GM19035 (cell line): ENCODE measurements at regions not wholly inside any gene's neighbourhood (a gene's known extent, or its start where the extent isn't known, plus 50 kb on each side); places are given as distances from the start of the nearest gene placed in this dataset.
"Not testable (repeated sequence)": the region's sequence is repeated elsewhere in the genome, so short reads cannot be mapped to it uniquely, and the experiment has no call there.

Source experiments
- ATAC-seq: cut with Tn5 transposase; IDR thresholded peaks from one replicate; pipeline ENCODE4 v1.9.1; 2021; ENCODE audit not compliant: unreplicated experiment

- no peak for ATAC-seq
These were observed 1206.3 kb downstream of the OTOL1 start for GRCh38 chr3:162702768-162703385.

DNA sequence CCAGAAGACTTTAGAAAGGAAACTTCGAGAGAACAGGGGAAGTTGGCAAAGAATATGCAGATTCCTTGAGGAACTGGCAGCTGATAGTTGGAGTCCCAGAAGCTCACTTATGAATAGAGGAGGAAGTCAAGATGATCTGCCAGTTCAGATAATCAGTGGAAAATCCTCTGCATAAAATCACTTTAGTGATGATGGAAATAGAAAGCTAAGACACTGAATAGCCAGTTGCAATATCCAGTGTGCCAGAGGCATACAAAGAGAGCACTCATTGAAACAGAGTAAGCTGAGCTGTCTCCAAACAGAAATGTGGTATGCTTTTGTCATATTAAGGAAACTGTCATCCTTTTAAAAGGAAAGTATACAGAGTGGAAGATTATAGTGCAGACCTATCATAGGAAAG is 1207.6 kb downstream of the OTOL1 start:
- no peak for ATAC-seq

DNA sequence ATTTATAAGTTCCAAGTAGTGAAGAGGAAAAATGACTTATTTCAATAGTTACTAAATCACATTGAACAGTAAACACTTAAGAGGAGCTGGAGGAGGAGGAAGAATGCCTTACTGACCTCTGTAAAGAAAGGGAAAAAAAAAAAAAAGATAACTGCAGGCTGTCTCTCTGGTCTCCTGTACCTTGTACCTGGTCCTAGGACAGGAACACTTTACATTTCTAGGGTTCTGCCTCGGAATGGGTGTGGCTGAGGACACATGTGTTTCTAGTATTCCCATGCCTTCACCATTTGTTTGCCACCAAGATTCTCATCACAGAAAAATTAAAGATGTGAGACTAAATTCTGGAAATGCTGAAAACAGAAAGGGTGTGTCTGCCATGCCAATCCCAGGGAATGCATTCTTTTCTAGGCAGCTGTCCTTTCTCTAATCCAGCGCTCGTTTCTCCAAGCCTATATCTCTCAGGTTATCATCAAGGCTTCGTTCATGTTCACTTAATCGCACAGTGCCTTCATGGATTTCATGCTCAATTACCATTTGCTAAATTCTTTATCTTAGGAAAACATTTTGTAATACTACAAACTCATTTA is 1208.3 kb downstream of the OTOL1 start:
- no peak for ATAC-seq

GRCh38 chr3:162708394-162708793 is 1211.8 kb downstream of the OTOL1 start:
- not testable (repeated sequence) for ATAC-seq

GRCh38 chr3:162708942-162709706 is 1212.5 kb downstream of the OTOL1 start:
- ATAC-seq = not testable (repeated sequence)

DNA sequence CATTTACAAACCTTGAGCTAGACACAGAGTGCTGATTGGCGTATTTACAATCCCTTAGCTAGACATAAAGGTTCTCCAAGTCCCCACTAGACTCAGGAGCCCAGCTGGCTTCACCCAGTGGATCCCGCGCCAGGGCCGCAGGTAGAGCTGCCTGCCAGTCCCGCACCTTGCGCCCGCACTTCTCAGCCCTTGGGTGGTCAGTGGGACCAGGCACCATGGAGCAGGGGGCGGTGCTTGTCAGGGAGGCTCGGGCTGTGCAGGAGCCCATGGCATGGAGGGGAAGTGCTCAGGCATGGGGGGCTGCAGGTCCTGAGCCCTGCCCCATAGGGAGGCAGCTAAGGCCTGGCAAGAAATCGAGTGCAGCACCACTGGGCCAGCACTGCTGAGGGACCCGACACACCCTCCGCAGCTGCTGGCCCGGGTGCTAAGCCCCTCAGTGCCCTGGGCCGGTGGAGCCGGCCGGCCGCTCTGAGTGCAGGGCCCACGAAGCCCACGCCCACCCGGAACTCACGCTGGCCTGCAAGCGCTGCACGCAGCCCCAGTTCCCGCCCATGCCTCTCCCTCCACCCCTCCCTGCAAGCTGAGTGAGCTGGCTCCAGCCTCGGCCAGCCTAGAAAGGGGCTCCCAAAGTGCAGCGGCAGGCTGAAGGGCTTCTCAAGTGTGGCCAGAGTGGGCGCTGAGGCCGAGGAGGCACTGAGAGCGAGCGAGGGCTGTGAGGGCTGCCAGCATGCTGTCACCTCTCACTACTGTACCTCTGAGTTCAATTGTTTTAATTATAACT is 1213.9 kb downstream of the OTOL1 start:
- ATAC-seq = no peak

DNA sequence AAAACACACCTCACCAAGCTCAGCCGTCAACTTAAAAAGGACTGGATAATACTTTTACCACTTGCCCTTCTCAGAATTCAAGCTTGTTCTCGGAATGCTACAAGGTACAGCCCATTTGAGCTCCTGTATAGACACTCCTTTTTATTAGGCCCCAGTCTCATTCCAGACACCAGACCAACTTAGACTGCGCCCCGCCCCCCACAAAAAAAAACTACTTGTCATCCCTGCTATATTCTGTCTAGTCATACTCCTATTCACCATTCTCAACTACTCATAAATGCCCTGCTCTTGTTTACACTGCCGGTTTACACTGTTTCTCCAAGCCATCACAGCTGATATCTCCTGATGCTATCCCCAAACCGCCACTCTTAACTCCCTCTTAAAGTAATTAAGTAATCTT is 1220.5 kb downstream of the OTOL1 start:
- ATAC-seq = not testable (repeated sequence)

DNA sequence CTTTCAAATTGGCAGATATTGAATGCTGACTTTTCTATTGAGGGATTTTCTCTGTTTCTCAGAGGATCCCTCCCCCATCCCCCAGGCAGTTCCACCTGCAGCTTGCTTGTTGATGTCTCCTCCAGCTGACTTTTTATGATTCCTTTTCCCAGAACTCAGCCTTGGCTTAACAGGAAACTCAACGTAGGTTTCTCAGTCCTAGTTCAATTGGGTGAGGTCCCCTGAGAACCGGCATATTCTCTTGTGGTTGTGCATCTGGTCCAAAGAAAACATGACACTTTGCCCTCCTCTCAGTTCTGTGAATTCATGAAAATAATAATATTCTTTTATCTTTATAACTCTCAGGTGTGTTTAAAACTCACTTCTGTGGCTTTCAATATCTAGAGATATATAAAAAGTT is 1222.1 kb downstream of the OTOL1 start:
- no peak for ATAC-seq

- ATAC-seq = no peak
These were observed 1223.2 kb downstream of the OTOL1 start for GRCh38 chr3:162719684-162720341.

- no peak for ATAC-seq
These were observed 1225.1 kb downstream of the OTOL1 start for GRCh38 chr3:162721736-162722135.

- no peak for ATAC-seq
These were observed 1225.7 kb downstream of the OTOL1 start for GRCh38 chr3:162722337-162722736.

DNA sequence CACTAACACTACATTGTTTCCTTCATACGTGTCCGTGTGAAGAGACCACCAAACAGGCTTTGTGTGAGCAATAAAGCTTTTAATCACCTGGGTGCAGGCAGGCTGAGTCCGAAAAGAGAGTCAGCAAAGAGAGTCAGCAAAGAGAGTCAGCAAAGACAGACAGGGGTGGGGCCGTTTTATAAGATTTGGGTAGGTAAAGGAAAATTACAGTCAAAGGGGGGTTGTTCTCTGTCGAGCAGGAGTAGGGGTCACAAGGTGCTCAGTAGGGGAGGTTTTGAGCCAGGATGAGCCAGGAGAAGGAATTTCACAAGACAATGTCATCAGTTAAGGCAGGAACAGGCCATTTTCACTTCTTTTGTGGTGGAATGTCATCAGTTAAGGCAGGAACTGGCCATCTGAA is 1226.2 kb downstream of the OTOL1 start:
- ATAC-seq = not testable (repeated sequence)

- ATAC-seq = no peak
These were observed 1233.1 kb downstream of the OTOL1 start for GRCh38 chr3:162729686-162730085.

DNA sequence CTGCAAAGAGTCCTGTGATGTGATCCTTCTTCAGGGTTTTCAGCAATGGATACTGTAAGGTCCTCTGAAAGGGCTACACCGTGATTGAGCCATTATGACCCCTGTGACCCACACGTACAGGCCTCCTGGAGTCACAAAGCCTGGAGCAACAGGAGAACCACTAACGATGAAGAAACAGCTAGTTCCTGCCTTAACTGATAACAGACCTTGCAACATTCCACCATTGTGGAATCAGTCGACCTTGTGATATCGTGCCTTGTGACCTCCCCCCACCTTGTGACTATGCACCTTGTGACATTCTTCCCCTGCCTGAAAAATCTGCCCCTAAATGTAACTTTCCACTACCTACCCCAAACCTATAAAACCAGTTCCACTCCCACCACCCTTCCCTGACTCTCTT is 1235.4 kb downstream of the OTOL1 start:
- not testable (repeated sequence) for ATAC-seq

GRCh38 chr3:162738784-162739183 is 1242.2 kb downstream of the OTOL1 start:
- ATAC-seq = no peak

DNA sequence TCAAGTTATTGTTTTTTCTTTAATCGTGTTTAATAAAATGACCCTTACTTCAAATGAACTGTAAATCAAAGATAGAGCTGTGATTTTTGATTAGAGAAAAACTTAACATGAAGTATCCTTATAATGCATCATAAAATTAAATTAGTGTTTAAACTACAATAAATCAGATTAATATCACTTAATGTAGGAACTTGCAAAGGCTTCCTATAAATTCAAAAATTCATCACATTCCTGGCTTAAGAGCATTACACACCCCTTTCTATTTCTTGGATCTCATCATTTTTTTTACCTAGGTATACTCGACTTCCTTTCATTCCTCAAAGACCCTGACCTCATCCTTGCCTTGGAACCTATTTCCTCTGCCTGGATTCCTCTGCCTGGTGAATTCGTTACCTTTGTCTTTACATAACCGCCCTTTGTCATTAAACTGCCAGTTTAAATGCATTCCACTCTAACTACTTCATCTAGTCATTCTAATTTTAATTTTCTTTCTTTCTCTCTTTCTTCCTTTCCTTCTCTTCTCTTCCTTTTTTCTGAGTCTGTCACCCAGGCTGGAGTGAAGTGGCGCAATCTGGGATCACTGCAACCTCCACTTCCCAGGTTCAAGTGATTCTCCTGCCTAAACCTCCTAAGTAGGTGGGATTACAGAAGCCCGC is 1244.5 kb downstream of the OTOL1 start:
- no peak for ATAC-seq

- no peak for ATAC-seq
These were observed 1245.6 kb downstream of the OTOL1 start for GRCh38 chr3:162742159-162742717.

DNA sequence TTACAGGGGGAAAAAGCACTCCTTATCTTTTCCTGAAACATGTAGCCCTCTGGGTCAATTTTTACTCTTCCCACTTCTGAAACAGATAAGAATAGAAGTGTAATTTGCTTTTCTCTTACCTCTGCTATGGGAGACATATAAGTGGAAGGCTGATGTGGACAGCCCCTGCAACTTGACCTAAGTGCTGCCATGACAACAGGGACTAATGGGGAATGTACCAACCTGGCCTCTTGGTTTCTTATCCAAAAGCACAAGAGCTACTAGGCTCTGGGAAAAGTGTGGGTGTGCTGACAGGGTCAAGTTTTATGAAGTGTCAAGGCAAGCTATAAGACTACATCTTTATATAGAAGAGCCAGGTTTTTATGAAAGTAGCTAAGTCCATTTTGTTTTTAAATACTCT is 1246.5 kb downstream of the OTOL1 start:
- no peak for ATAC-seq

DNA sequence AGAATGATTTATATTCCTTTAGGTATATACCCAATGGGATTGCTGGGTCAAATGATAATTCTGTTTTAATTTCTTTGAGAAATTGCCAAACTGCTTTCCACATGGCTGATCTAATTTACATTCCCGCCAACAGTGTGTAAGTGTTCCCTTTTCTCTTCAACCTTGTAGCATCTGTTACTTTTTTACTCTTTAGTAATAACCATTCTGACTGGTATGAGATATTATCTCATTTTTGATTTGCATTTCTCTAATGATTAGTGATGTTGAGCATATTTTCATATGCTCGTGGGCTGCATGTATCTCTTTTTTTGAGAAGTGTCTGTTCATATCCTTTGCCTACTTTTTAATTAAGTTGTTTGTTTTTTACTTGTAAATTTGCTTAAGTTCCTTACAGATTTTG is 1264.2 kb downstream of the OTOL1 start:
- no peak for ATAC-seq
